BJ (cell line): ENCODE measurements at regions not wholly inside any gene's neighbourhood (a gene's known extent, or its start where the extent isn't known, plus 50 kb on each side); places are given as distances from the start of the nearest gene placed in this dataset.

ENCODE experiments used
- CTCF ChIA-PET: fragments of 350-600 bp; formaldehyde crosslinking; extraction: SDS; loops from one replicate; lab custom pipeline; 2021; ENCODE audit warnings: antibody characterized with exemption, inconsistent platforms; lab: Yijun Ruan, JAX
- POLR2A ChIA-PET: fragments of 300-600 bp; sonication (Branson Sonifier 250); formaldehyde crosslinking; extraction: SDS; loops from one replicate; lab custom pipeline; 2021; ENCODE audit warnings: antibody characterized with exemption; lab: Charles Lee
- DNase-seq: peaks from one replicate; pipeline ENCODE4 v3.0.0-alpha.2; 2011; ENCODE audit warnings: low read depth
- H3K27me3 ChIP-seq: 2 replicates; pipeline ENCODE4 v1.6.0; 2011; ENCODE audit warnings: low read length; ENCODE audit not compliant: control insufficient read depth, insufficient read depth
- H3K36me3 ChIP-seq: 2 replicates; pipeline ENCODE4 v1.5.1; 2011; ENCODE audit warnings: low read length; ENCODE audit not compliant: control insufficient read depth, insufficient read depth
- H3K4me3 ChIP-seq: 2 replicates; pipeline ENCODE4 v1.5.1; 2011; ENCODE audit warnings: low read depth, mild to moderate bottlenecking, control low read depth, low read length
- TF ChIP-seq, protein P1 (sequence below): IDR thresholded peaks from 2 replicates; pipeline ENCODE4 v1.5.1; 2011; ENCODE audit warnings: low read depth, mild to moderate bottlenecking, control low read depth, inconsistent platforms, low read length, moderate library complexity; ENCODE audit not compliant: insufficient read depth

DNA sequence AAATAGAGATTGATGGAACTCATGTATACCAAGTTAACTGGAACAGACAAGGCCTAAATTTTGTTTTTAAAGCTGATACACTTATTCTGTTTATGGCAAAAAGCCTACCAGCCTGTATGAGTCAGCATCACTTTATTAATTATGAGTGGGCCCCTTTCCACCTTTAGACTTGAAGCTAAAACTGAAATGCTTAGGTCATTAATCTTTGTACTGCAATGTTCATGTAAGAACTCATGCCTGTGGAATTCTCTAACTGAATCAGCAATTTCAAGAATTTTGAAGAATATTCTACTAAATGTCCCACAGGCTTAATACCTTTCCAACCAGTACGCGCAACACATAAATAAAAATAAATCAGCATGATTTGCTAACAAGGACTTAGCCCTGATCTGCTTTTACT is 140.2 kb upstream of the PHACTR1 start:
- Histone ChIP-seq H3K4me3 (no peak overlapping the region), H3K36me3 (no peaks in the 10 kb centered on the region), H3K27me3 (no peaks in the 10 kb centered on the region)
- POLR2A ChIA-PET = interaction anchor here (0.6 kb wide), 2 partner anchors 28 to 369 kb away, joined by 3 read pairs; no protein-coding TSS in a partner anchor
- CTCF ChIA-PET = interaction anchor here (1.2 to 1.6 kb wide), 2 partner anchors 27 to 287 kb away, joined by 3 to 4 read pairs; partner anchors contain the start of gene EDN1
- TF ChIP-seq, protein P1, sequence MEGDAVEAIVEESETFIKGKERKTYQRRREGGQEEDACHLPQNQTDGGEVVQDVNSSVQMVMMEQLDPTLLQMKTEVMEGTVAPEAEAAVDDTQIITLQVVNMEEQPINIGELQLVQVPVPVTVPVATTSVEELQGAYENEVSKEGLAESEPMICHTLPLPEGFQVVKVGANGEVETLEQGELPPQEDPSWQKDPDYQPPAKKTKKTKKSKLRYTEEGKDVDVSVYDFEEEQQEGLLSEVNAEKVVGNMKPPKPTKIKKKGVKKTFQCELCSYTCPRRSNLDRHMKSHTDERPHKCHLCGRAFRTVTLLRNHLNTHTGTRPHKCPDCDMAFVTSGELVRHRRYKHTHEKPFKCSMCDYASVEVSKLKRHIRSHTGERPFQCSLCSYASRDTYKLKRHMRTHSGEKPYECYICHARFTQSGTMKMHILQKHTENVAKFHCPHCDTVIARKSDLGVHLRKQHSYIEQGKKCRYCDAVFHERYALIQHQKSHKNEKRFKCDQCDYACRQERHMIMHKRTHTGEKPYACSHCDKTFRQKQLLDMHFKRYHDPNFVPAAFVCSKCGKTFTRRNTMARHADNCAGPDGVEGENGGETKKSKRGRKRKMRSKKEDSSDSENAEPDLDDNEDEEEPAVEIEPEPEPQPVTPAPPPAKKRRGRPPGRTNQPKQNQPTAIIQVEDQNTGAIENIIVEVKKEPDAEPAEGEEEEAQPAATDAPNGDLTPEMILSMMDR = no peak
- DNase-seq = peak; percentile 50

DNA sequence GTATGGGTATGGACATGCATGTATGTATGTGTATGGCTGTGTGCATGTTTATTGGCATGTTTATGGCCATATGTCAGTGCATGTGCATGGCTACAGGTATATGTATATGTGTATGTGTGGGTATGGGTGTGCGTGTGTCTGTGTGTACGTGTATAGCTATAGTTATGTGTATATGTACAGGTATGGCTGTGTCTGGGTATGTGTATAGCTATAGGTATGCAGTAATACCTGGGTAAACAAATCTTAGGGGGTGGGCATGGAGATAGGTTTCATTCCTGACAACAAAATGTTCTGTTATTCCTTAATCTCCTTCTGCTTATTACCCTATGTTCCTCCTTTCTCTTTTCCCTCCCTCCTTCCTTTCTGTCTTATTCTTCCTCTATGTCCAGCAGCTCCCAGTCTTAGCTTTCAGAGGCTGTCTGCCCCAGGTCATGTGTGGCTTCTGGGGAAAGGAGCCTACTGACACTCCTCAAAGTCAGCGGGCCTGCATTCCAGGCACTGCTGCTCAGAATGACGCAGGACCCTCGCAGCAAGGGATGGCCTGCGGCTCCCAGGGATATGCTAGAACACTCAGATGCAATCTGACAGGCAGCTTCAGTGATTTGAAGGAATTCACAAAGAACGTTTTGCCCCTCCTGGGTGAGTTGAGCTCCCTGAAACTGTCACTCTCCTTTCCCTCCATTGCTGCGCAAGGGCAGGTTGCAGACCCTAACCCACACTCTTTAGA is 139.3 kb upstream of the PHACTR1 start:
- CTCF ChIA-PET = interaction anchor here (0.6 to 1.6 kb wide), 5 partner anchors 17 to 961 kb away, joined by 3 to 4 read pairs (median 3); partner anchors contain the start of gene EDN1

DNA sequence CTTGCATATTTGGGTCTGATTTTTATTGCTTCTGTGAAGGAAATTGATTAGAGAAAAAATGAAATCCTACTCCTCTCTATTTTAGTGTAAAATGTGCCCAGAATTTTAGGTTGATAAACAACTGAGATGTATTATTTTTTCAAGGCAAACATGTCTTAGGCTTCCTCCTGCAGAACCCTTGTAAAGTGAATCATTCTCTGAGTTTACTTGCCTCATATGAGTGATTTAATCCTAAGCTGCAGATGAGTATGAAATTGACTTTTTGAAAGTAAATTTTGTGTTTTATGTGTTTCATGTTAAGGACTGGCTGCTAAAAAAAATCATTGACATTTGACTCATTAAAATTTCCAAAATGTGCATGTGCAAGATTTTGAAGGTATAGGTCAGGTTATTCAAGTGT is 138.5 kb upstream of the PHACTR1 start:
- ChIA-PET CTCF (interaction anchor here (0.6 to 0.9 kb wide), 2 partner anchors 16 to 962 kb away, joined by 3 read pairs; no protein-coding TSS in a partner anchor), POLR2A (no interaction called here)
- DNase-seq = no peak

More for the DNA sequence above, 139.3 kb upstream of the PHACTR1 start:
- Histone ChIP-seq H3K4me3 (no peak overlapping the region), H3K36me3 (no peaks in the 10 kb centered on the region), H3K27me3 (no peaks in the 10 kb centered on the region)
- POLR2A ChIA-PET = no interaction called here
- DNase-seq = no peak
- TF ChIP-seq, protein P1 = no peak

DNA sequence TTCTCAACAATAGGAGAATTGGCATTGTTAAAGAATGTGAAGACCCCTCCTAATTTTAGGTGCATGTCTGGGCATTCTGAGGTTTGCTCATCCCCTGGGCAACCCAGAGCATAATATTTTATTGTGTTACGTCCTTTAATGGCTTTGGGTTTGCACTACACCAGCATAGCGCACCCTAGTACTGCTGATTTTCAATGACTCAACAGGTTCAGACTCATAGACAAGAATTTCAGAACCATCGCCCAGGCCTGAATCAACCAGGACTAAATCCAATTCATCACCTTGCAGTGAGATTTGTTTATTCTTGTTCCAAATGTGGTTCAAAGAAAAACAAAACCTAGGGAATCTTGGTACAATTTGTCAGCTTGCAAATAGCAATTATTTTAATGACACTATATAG is 137.8 kb upstream of the PHACTR1 start:
- TF ChIP-seq, protein P1 = no peak
- H3K27me3 ChIP-seq = no peaks in the 10 kb centered on the region
- H3K36me3 ChIP-seq = no peaks in the 10 kb centered on the region
- CTCF ChIA-PET = no interaction called here
- H3K4me3 ChIP-seq = no peak overlapping the region
- DNase-seq = no peak
- POLR2A ChIA-PET = no interaction called here

More for the DNA sequence above, 138.5 kb upstream of the PHACTR1 start:
- H3K4me3 ChIP-seq = no peak overlapping the region
- TF ChIP-seq, protein P1 = no peak
- H3K27me3 ChIP-seq = no peaks in the 10 kb centered on the region
- H3K36me3 ChIP-seq = no peaks in the 10 kb centered on the region

DNA sequence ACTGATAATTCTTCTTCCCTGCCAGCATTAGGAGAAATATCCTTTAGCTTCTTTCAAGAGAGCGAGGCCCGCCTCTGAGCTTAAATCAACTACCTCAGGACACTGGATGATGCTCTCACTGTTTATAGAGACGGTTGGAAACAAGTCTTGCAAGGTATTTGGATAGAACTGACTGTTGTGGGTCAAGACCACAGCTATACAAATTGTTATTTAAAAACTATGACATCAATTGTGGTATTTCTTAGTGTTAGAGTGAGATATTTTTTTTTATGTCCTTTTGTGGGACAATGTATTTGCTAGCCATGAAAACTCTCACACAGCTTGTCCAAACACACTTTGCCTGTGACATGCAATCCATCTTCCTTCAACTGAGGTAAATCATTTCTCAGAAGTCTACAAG is 136.3 kb upstream of the PHACTR1 start:
- Histone ChIP-seq H3K4me3 (no peak overlapping the region), H3K36me3 (no peaks in the 10 kb centered on the region), H3K27me3 (no peaks in the 10 kb centered on the region)
- no peak for DNase-seq
- ChIA-PET CTCF (interaction anchor here (1.3 kb wide), 1 partner anchor 25 kb away, joined by 3 read pairs; no protein-coding TSS in a partner anchor), POLR2A (no interaction called here)
- TF ChIP-seq, protein P1 = no peak
